Neural progenitor cell (in vitro differentiated cells): ENCODE measurements at regions not wholly inside any gene's neighbourhood (a gene's known extent, or its start where the extent isn't known, plus 50 kb on each side); places are given as distances from the start of the nearest gene placed in this dataset.

ENCODE experiments used
- DNase-seq: peaks from one replicate; pipeline ENCODE4 v3.0.0-alpha.2; 2016; ENCODE audit warnings: low spot score
- H2AFZ ChIP-seq: fragments of 200-600 bp; sonication (generic); replicated peaks from 2 replicates; pipeline ENCODE4 v1.6.1; 2016; ENCODE audit warnings: antibody characterized with exemption
- H3F3A ChIP-seq: fragments of 200-600 bp; sonication (generic); 2 replicates; pipeline ENCODE4 v1.6.1; 2016; ENCODE audit warnings: antibody characterized with exemption, low read depth
- H3K27ac ChIP-seq: fragments of 200-600 bp; sonication (generic); 2 replicates; pipeline ENCODE4 v1.5.1; 2016; ENCODE audit warnings: mild to moderate bottlenecking
- H3K27me3 ChIP-seq: fragments of 200-600 bp; sonication (generic); 2 replicates; pipeline ENCODE4 v1.6.1; 2016; ENCODE audit warnings: mild to moderate bottlenecking, moderate library complexity
- H3K36me3 ChIP-seq: fragments of 200-600 bp; sonication (generic); 2 replicates; pipeline ENCODE4 v1.5.1; 2016
- H3K4me1 ChIP-seq: fragments of 200-600 bp; sonication (generic); 2 replicates; pipeline ENCODE4 v1.6.1; 2016; ENCODE audit warnings: mixed run types
- H3K4me2 ChIP-seq: fragments of 200-600 bp; sonication (generic); 2 replicates; pipeline ENCODE4 v1.6.1; 2016
- H3K4me3 ChIP-seq: fragments of 200-600 bp; sonication (generic); 2 replicates; pipeline ENCODE4 v1.5.1; 2016
- H3K79me2 ChIP-seq: fragments of 200-600 bp; sonication (generic); 2 replicates; pipeline ENCODE4 v1.6.1; 2016; ENCODE audit warnings: low read depth
- H3K9ac ChIP-seq: fragments of 200-600 bp; sonication (generic); 2 replicates; pipeline ENCODE4 v1.6.1; 2016
- H3K9me3 ChIP-seq: fragments of 200-600 bp; sonication (generic); 2 replicates; pipeline ENCODE4 v1.5.1; 2016; ENCODE audit warnings: low read depth
- H4K20me1 ChIP-seq: fragments of 200-600 bp; sonication (generic); 2 replicates; pipeline ENCODE4 v1.6.1; 2016; ENCODE audit warnings: low read depth
- H3K27ac Mint-ChIP-seq: 3 replicates; pipeline ENCODE4 v1.8.0; 2021; ENCODE audit warnings: mixed read lengths
- H3K27me3 Mint-ChIP-seq: 2 replicates; pipeline ENCODE4 v1.8.0; 2022; ENCODE audit warnings: low read depth, mild to moderate bottlenecking, inconsistent platforms, moderate library complexity, mixed read lengths; ENCODE audit not compliant: insufficient read depth
- H3K36me3 Mint-ChIP-seq: 3 replicates; pipeline ENCODE4 v1.8.0; 2021; ENCODE audit warnings: mixed read lengths
- H3K4me1 Mint-ChIP-seq: 3 replicates; pipeline ENCODE4 v1.8.0; 2021; ENCODE audit warnings: mixed read lengths
- H3K4me3 Mint-ChIP-seq: 3 replicates; pipeline ENCODE4 v1.8.0; 2021; ENCODE audit warnings: mild to moderate bottlenecking, moderate library complexity, mixed read lengths
- H3K9me3 Mint-ChIP-seq: 3 replicates; pipeline ENCODE4 v1.8.0; 2020; ENCODE audit warnings: mixed read lengths
- EZH2 ChIP-seq: fragments of 200-600 bp; sonication (generic); IDR thresholded peaks from 2 replicates; pipeline ENCODE4 v1.6.1; 2017; ENCODE audit warnings: antibody characterized with exemption, mild to moderate bottlenecking, moderate library complexity
- EZH2phosphoT487 ChIP-seq: fragments of 200-600 bp; sonication (generic); IDR thresholded peaks from 2 replicates; pipeline ENCODE4 v1.6.1; 2017; ENCODE audit warnings: antibody characterized with exemption
- TF ChIP-seq, protein P1 (sequence below): fragments of 200-600 bp; sonication (generic); IDR thresholded peaks from 2 replicates; pipeline ENCODE4 v1.5.1; 2017; ENCODE audit warnings: antibody characterized with exemption, mild to moderate bottlenecking

DNA sequence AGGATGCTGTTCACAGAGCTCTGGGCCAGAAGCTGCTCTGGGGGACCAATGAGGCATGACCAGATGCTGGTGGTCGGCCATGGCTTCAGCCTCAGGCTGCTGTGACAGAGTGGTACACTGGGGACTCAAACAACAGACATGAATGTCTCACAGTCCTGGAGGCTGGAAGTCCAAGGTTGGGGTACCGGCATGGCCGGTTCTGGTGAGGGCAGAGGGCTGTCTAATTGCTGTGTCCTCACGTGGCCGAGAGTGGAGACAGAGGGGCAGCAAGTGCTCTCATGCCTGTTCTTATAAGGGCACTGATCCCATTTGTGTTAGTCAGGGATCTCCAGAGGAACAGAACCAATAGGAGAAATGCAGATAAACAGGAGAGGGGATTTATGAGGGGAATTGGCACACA lies 253.5 kb upstream of the C1orf174 start:
- TF ChIP-seq, protein P1, sequence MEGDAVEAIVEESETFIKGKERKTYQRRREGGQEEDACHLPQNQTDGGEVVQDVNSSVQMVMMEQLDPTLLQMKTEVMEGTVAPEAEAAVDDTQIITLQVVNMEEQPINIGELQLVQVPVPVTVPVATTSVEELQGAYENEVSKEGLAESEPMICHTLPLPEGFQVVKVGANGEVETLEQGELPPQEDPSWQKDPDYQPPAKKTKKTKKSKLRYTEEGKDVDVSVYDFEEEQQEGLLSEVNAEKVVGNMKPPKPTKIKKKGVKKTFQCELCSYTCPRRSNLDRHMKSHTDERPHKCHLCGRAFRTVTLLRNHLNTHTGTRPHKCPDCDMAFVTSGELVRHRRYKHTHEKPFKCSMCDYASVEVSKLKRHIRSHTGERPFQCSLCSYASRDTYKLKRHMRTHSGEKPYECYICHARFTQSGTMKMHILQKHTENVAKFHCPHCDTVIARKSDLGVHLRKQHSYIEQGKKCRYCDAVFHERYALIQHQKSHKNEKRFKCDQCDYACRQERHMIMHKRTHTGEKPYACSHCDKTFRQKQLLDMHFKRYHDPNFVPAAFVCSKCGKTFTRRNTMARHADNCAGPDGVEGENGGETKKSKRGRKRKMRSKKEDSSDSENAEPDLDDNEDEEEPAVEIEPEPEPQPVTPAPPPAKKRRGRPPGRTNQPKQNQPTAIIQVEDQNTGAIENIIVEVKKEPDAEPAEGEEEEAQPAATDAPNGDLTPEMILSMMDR: no peak
- Histone ChIP-seq H3K36me3 (no peaks in the 10 kb centered on the region), H3K4me3 (no peak overlapping the region), H3K27ac (no peak overlapping the region), H4K20me1 (no peaks in the 10 kb centered on the region), H3K79me2 (no peaks in the 10 kb centered on the region), H3K4me2 (no peak overlapping the region), H2AFZ (no peak overlapping the region), H3K27me3 (no peaks in the 10 kb centered on the region), H3K9ac (no peak overlapping the region), H3K9me3 (no peaks in the 10 kb centered on the region), H3K4me1 (peaks cover 9% of the 10 kb centered on the region), H3F3A (no peaks in the 10 kb centered on the region)
- Mint-ChIP-seq H3K9me3 (no peaks in the 10 kb centered on the region), H3K27ac (no peak overlapping the region), H3K36me3 (no peaks in the 10 kb centered on the region), H3K27me3 (peaks cover 13% of the 10 kb centered on the region), H3K4me1 (peaks cover 18% of the 10 kb centered on the region), H3K4me3 (no peak overlapping the region)
- DNase-seq: no peak

DNA sequence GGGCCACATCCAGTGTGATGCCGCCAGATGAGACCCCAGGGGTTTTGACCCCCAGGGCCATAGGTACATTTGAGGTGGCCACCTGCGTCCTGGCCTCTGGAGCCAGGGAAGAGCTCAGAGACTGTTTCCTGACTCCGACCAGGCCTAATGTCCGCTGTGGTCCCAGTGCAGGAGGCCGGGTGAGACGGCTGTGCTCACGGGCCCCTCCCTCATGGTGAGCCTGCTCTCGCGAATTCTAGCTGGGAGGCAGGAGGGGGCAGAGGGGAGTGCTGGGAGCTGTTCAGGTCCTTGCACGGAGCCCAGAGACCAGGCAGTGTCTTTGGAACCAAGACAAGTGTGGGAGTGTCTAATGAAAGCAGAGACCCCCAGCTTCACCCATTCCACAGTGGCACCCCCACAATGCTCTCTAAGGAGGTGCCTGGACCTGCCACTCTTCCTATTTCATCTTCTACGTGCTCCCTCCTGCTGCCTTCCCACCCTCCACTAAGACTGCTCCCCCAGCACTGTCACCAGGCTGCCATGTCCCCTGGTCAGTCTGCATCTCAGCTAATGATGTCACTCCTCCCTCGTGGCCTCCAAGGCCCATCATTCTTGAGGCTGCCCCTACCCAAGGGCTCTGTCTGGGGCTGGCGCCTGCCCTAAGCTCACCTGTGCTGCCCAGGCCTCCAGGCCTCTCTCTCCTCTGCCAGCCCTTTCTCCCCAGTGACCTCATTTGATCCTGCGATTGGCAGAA lies 256.3 kb upstream of the C1orf174 start:
- Histone ChIP-seq H2AFZ (no peak overlapping the region), H3K9me3 (no peaks in the 10 kb centered on the region), H3K4me3 (no peak overlapping the region), H3K27me3 (no peaks in the 10 kb centered on the region), H3F3A (no peaks in the 10 kb centered on the region), H3K27ac (no peak overlapping the region), H3K79me2 (no peaks in the 10 kb centered on the region), H3K36me3 (no peaks in the 10 kb centered on the region), H3K4me2 (no peak overlapping the region), H3K9ac (no peak overlapping the region), H4K20me1 (no peaks in the 10 kb centered on the region), H3K4me1 (no peaks in the 10 kb centered on the region)
- DNase-seq: no peak
- TF ChIP-seq EZH2phosphoT487 (no peak), EZH2 (no peak)
- TF ChIP-seq, protein P1: no peak
- Mint-ChIP-seq H3K4me1 (peaks cover 10% of the 10 kb centered on the region), H3K27ac (no peak overlapping the region), H3K9me3 (peaks cover 2% of the 10 kb centered on the region), H3K4me3 (no peak overlapping the region), H3K36me3 (no peaks in the 10 kb centered on the region), H3K27me3 (peaks cover 16% of the 10 kb centered on the region)

DNA sequence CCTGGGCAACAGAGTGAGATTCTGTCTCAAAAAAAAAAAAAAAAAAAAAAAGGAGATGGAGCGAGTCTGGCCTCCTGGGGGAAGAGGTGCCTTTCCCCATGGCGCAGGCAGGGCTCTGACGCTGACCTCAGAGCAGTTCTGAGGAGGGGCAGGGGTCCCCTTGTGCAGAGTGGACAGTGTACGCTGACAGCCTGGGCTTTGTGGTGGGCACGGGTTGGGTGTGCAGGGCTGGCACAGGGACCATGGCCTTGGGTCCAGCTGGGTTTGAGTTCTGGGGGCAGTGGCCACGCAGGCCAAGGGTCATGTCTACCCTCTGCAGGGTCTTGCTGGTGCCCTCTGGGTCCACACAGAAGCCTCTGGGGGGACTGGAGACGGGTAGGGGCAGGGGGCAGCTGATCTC lies 260.1 kb upstream of the C1orf174 start:
- Histone ChIP-seq H3K36me3 (no peaks in the 10 kb centered on the region), H2AFZ (no peak overlapping the region), H3K4me1 (no peaks in the 10 kb centered on the region), H3K27ac (no peak overlapping the region), H3K9ac (no peak overlapping the region), H3K4me2 (no peak overlapping the region), H3K4me3 (no peak overlapping the region), H4K20me1 (no peaks in the 10 kb centered on the region), H3K9me3 (no peaks in the 10 kb centered on the region), H3K27me3 (no peaks in the 10 kb centered on the region), H3K79me2 (no peaks in the 10 kb centered on the region), H3F3A (no peaks in the 10 kb centered on the region)
- DNase-seq: no peak
- Mint-ChIP-seq H3K27ac (no peak overlapping the region), H3K9me3 (peaks cover 2% of the 10 kb centered on the region), H3K36me3 (no peaks in the 10 kb centered on the region), H3K4me3 (no peak overlapping the region), H3K27me3 (peaks cover 24% of the 10 kb centered on the region), H3K4me1 (peaks cover 13% of the 10 kb centered on the region)
- TF ChIP-seq, protein P1: no peak
- TF ChIP-seq EZH2phosphoT487: no peak
- TF ChIP-seq EZH2: no peak
